ENCODE measurements at regions not wholly inside any gene's neighbourhood (a gene's known extent, or its start where the extent isn't known, plus 50 kb on each side); places are given as distances from the start of the nearest gene placed in this dataset.

- DNase-seq (ENCODE audit: low spot score) = peak; percentile 46
Observed at GRCh38 chr20:57849121-57849520, 139.3 kb upstream of the PMEPA1 start.

- no peak for DNase-seq (ENCODE audit: low spot score)
Observed at GRCh38 chr20:57848282-57848681, 138.5 kb upstream of the PMEPA1 start.

GRCh38 chr20:57847104-57847503 is 137.3 kb upstream of the PMEPA1 start:
- DNase-seq (ENCODE audit: low spot score) = no peak

GRCh38 chr20:57844626-57845596 is 135.1 kb upstream of the PMEPA1 start:
- no peak for DNase-seq (ENCODE audit: low spot score)

GRCh38 chr20:57843941-57844625 is 134.3 kb upstream of the PMEPA1 start:
- no peak for DNase-seq (ENCODE audit: low spot score)

GRCh38 chr20:57842720-57843119 is 132.9 kb upstream of the PMEPA1 start:
- DNase-seq (ENCODE audit: low spot score) = no peak

- DNase-seq (ENCODE audit: low spot score) = no peak
Observed at GRCh38 chr20:57841297-57841866, 131.6 kb upstream of the PMEPA1 start.

GRCh38 chr20:57840504-57841296 is 130.9 kb upstream of the PMEPA1 start:
- no peak for DNase-seq (ENCODE audit: low spot score)

- DNase-seq (ENCODE audit: low spot score) = no peak
Observed at GRCh38 chr20:57840066-57840465, 130.3 kb upstream of the PMEPA1 start.

- DNase-seq (ENCODE audit: low spot score) = peak; percentile 81
Observed at GRCh38 chr20:57838670-57839151, 128.9 kb upstream of the PMEPA1 start.

GRCh38 chr20:57837208-57838035 is 127.6 kb upstream of the PMEPA1 start:
- DNase-seq (ENCODE audit: low spot score) = no peak

- DNase-seq (ENCODE audit: low spot score) = no peak
Observed at GRCh38 chr20:57835588-57836455, 126.0 kb upstream of the PMEPA1 start.

GRCh38 chr20:57835074-57835452 is 125.2 kb upstream of the PMEPA1 start:
- DNase-seq (ENCODE audit: low spot score) = no peak

GRCh38 chr20:57834306-57835073 is 124.7 kb upstream of the PMEPA1 start:
- DNase-seq (ENCODE audit: low spot score) = no peak

GRCh38 chr20:57831993-57832585 is 122.3 kb upstream of the PMEPA1 start:
- DNase-seq (ENCODE audit: low spot score) = peak; percentile 42

- peak; percentile 45 for DNase-seq (ENCODE audit: low spot score)
Observed at GRCh38 chr20:57831326-57831992, 121.6 kb upstream of the PMEPA1 start.

GRCh38 chr20:57830515-57830895 is 120.7 kb upstream of the PMEPA1 start:
- peak; percentile 34 for DNase-seq (ENCODE audit: low spot score)

Measured in left forelimb (tissue), 1 donor.